ENCODE measurements at regions not wholly inside any gene's neighbourhood (a gene's known extent, or its start where the extent isn't known, plus 50 kb on each side); places are given as distances from the start of the nearest gene placed in this dataset.

DNA sequence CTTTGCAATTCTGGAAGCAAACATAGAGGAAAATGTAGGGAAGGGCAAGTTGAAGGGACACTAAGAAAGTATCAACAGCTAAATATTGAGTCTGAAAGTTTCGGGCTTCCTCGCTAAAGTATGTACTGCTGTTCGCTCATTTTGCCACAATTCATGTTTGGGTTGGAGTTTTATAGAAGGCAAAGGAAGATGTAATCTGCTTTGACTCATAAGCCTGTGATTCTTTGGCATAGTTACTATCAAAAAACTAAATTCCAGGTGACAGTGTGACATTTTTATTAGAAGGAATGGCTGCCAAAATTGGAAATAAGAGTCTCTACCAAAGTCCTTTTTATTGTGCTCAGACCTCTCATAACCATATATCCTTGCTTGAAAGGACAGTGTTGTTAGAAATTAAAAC lies 336.7 kb upstream of the ADGRL3 start:
- Histone ChIP-seq H3K4me3 (ENCODE audit: insufficient read depth, low read depth, low read length) (no peak overlapping the region), H3K27ac (ENCODE audit: insufficient read depth, low read depth, low read length, poor library complexity, severe bottlenecking) (no peak overlapping the region), H3K27me3 (ENCODE audit: control insufficient read depth, insufficient read depth, low read length, poor library complexity, severe bottlenecking) (no peaks in the 10 kb centered on the region), H3K9me3 (ENCODE audit: control insufficient read depth, low read length) (no peaks in the 10 kb centered on the region), H3K4me1 (ENCODE audit: control insufficient read depth, insufficient read depth, low read length) (no peaks in the 10 kb centered on the region), H3K36me3 (ENCODE audit: control insufficient read depth, insufficient read depth, low read length) (no peaks in the 10 kb centered on the region)
- 93 to 94% methylated on average over 3 of the region's 3 CpGs for WGBS, 2 experiments

DNA sequence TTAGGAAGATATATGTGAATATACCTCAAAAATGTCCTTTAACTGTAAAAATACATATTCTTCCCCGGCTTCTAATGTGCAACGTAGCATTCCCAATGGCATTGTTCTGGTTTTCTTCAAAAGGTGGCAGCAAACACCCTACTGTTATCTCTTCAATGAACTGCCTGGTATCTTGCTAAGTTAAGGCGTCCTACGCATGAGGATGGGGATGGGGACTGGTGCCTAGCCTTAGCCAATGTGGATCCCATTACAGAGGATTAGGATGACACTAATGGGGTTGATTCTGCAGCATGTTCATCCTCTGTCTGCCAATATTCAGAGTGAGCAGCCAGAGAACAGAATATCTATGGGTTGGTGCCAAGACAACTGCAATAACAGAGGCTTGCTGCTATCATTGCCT lies 334.9 kb upstream of the ADGRL3 start:
- 51 to 67% methylated on average over 4 of the region's 4 CpGs for WGBS, 2 experiments
- Histone ChIP-seq H3K4me3 (ENCODE audit: insufficient read depth, low read depth, low read length) (no peak overlapping the region), H3K27ac (ENCODE audit: insufficient read depth, low read depth, low read length, poor library complexity, severe bottlenecking) (no peak overlapping the region), H3K9me3 (ENCODE audit: control insufficient read depth, low read length) (no peaks in the 10 kb centered on the region), H3K36me3 (ENCODE audit: control insufficient read depth, insufficient read depth, low read length) (no peaks in the 10 kb centered on the region), H3K4me1 (ENCODE audit: control insufficient read depth, insufficient read depth, low read length) (no peaks in the 10 kb centered on the region), H3K27me3 (ENCODE audit: control insufficient read depth, insufficient read depth, low read length, poor library complexity, severe bottlenecking) (no peaks in the 10 kb centered on the region)

DNA sequence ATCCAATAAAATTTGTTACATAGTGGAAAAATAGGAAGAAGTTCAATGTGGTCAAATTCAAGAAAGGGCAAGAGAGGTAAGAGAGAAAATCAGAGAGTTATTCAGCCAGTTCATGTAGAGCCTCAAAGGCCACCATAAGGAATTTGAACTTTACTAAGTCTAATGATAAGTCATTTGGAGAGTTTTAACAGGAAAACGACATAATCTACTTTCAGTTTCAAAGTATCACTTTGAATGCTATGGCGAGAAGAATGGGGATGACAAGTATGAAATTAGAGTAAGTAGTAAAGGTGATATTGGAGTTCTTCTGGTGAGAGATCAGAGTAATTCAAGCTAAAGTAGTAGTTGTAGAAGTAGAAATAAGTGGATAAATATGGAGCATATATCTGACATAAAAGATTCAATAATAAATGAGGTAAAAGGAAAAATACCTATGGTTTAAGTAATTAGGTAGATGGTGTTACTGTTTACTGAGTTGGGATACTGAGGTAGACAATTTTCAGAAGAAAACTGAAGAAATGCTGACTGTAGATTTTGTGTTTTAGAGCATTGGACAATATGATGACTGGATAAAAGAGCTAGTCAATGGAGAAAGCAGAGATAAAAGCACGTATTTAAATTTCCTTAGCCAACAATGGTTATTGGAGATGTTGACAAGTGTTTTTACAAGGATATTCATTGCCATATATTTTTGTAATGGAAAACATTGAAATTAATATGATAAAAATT lies 331.7 kb upstream of the ADGRL3 start:
- no peaks in the 10 kb centered on the region for H3K9me3 ChIP-seq (ENCODE audit: control insufficient read depth, low read length)
- WGBS, 2 experiments: 94 to 99% methylated on average over 3 of the region's 3 CpGs
- H3K36me3 ChIP-seq (ENCODE audit: control insufficient read depth, insufficient read depth, low read length): no peaks in the 10 kb centered on the region
- no peaks in the 10 kb centered on the region for H3K27me3 ChIP-seq (ENCODE audit: control insufficient read depth, insufficient read depth, low read length, poor library complexity, severe bottlenecking)
- H3K4me1 ChIP-seq (ENCODE audit: control insufficient read depth, insufficient read depth, low read length): no peaks in the 10 kb centered on the region
- no peak overlapping the region for H3K27ac ChIP-seq (ENCODE audit: insufficient read depth, low read depth, low read length, poor library complexity, severe bottlenecking)
- H3K4me3 ChIP-seq (ENCODE audit: insufficient read depth, low read depth, low read length): no peak overlapping the region

DNA sequence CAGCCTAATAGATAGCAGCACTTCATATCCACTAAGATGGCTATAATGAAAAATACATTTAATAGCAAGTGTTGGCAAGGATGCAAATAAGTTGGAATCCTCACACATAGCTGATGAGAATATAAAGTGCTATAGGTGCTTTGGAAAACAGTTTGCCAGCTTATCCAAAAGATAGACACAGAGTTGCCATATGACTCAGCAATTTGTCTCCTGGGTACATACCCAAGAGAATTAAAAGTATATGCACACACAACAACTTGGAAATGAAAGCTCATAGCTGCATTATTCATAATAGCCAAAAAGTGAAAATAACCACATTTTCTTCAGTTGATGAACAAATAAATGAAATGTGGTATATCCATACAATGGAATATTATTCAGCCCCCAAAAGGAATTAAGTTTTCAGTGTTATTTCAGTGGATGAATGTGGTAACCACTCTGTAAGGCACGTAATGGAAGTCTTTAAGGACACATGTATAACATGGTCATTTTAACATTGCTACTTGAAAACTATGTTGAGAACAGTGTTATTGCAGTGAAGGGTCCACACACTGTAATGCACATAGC lies 320.9 kb upstream of the ADGRL3 start:
- Histone ChIP-seq H3K4me1 (ENCODE audit: control insufficient read depth, insufficient read depth, low read length) (no peaks in the 10 kb centered on the region), H3K9me3 (ENCODE audit: control insufficient read depth, low read length) (peaks cover 4% of the 10 kb centered on the region), H3K27ac (ENCODE audit: insufficient read depth, low read depth, low read length, poor library complexity, severe bottlenecking) (no peak overlapping the region), H3K27me3 (ENCODE audit: control insufficient read depth, insufficient read depth, low read length, poor library complexity, severe bottlenecking) (no peaks in the 10 kb centered on the region), H3K36me3 (ENCODE audit: control insufficient read depth, insufficient read depth, low read length) (no peaks in the 10 kb centered on the region), H3K4me3 (ENCODE audit: insufficient read depth, low read depth, low read length) (no peak overlapping the region)
- 90% methylated on average over 1 of the region's 1 CpG; no CpG with 5 or more reads in 1 of the 2 experiments for WGBS, 2 experiments

DNA sequence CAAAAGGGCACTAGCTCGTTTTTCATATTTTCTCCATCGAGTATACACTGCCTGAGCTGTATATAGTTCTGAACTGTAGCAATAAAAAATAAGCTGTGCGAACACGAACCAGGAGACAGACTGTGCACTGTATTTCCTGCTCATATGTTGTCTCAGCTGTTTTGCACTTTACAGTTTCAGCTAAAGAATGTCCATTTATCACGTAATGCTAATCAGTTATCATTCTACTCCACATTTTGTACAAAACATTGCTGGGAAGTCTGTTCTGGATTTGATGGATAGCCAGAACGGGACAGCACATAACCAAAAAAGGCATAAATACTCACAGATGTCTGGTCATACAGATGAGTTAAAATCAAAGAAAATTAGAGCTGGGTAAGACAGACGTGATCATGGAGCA lies 315.5 kb upstream of the ADGRL3 start:
- H3K27me3 ChIP-seq (ENCODE audit: control insufficient read depth, insufficient read depth, low read length, poor library complexity, severe bottlenecking): no peaks in the 10 kb centered on the region
- H3K4me1 ChIP-seq (ENCODE audit: control insufficient read depth, insufficient read depth, low read length): no peaks in the 10 kb centered on the region
- 88 to 95% methylated on average over 6 to 7 of the region's 7 CpGs for WGBS, 2 experiments
- H3K27ac ChIP-seq (ENCODE audit: insufficient read depth, low read depth, low read length, poor library complexity, severe bottlenecking): no peak overlapping the region
- no peaks in the 10 kb centered on the region for H3K36me3 ChIP-seq (ENCODE audit: control insufficient read depth, insufficient read depth, low read length)
- no peak overlapping the region for H3K4me3 ChIP-seq (ENCODE audit: insufficient read depth, low read depth, low read length)
- H3K9me3 ChIP-seq (ENCODE audit: control insufficient read depth, low read length): no peaks in the 10 kb centered on the region

DNA sequence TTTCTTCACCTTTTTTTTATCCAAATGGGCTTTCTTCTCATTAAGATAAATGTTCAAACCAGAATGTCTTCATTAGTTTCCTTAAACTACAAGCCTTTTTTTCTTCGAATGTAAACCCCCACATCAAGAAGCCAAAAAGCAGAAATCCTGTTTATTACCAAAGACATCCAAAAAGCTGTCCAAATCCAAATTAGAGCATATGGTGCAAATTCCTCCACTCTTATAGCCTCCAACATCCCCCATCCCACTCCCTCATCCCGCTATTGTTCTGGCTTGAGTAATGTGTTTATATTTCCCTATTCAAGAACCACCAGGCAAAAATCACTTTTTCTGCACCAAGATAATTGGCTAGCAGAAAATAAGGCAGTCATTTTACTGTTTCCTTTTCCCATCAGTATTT lies 315.1 kb upstream of the ADGRL3 start:
- Histone ChIP-seq H3K27ac (ENCODE audit: insufficient read depth, low read depth, low read length, poor library complexity, severe bottlenecking) (no peak overlapping the region), H3K9me3 (ENCODE audit: control insufficient read depth, low read length) (no peaks in the 10 kb centered on the region), H3K27me3 (ENCODE audit: control insufficient read depth, insufficient read depth, low read length, poor library complexity, severe bottlenecking) (no peaks in the 10 kb centered on the region), H3K36me3 (ENCODE audit: control insufficient read depth, insufficient read depth, low read length) (no peaks in the 10 kb centered on the region), H3K4me1 (ENCODE audit: control insufficient read depth, insufficient read depth, low read length) (no peaks in the 10 kb centered on the region), H3K4me3 (ENCODE audit: insufficient read depth, low read depth, low read length) (no peak overlapping the region)
- WGBS, 2 experiments: 83 to 87% methylated on average over 2 of the region's 2 CpGs

DNA sequence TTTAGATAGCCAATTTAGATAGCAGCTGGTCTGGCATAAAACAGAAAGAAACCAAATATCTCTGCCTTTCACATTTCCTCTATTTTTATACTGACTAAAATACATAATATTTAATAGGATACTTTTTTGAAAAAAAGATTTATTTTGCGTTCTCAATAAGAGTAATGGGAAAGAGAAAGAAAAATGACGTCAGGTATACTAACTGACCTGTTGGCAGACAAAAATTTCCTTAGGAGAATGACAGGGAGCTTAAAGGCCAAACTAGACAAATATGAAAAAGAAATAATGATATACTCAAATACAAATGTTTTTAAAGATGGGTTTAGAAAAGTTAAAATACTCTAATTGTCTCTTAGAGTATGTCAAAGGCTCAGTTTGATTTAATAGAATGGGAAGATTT lies 309.4 kb upstream of the ADGRL3 start:
- H3K27ac ChIP-seq (ENCODE audit: insufficient read depth, low read depth, low read length, poor library complexity, severe bottlenecking): no peak overlapping the region
- H3K4me3 ChIP-seq (ENCODE audit: insufficient read depth, low read depth, low read length): no peak overlapping the region
- no peaks in the 10 kb centered on the region for H3K4me1 ChIP-seq (ENCODE audit: control insufficient read depth, insufficient read depth, low read length)
- H3K36me3 ChIP-seq (ENCODE audit: control insufficient read depth, insufficient read depth, low read length): no peaks in the 10 kb centered on the region
- H3K27me3 ChIP-seq (ENCODE audit: control insufficient read depth, insufficient read depth, low read length, poor library complexity, severe bottlenecking): no peaks in the 10 kb centered on the region
- 85 to 97% methylated on average over 2 of the region's 2 CpGs for WGBS, 2 experiments
- H3K9me3 ChIP-seq (ENCODE audit: control insufficient read depth, low read length): no peaks in the 10 kb centered on the region

DNA sequence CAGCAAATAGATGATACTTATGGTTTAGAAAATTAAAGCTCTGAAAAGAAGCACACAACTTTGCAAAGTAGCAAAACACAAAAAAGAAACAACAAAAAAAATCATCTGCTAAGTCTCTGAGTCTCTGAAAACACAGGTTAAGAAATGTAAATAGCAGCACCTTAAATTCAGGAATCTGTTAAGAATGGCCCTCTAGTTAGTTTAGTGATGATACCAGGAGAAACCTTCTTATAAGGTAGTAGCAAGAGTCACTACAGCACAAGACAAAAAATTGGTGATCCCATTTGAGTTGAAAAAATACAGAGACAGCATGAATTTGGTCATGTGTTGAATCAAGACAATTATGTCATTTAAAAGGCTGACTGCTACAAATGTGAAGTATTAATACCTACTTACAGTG lies 308.2 kb upstream of the ADGRL3 start:
- Histone ChIP-seq H3K4me3 (ENCODE audit: insufficient read depth, low read depth, low read length) (no peak overlapping the region), H3K27ac (ENCODE audit: insufficient read depth, low read depth, low read length, poor library complexity, severe bottlenecking) (no peak overlapping the region), H3K27me3 (ENCODE audit: control insufficient read depth, insufficient read depth, low read length, poor library complexity, severe bottlenecking) (no peaks in the 10 kb centered on the region), H3K4me1 (ENCODE audit: control insufficient read depth, insufficient read depth, low read length) (no peaks in the 10 kb centered on the region), H3K9me3 (ENCODE audit: control insufficient read depth, low read length) (no peaks in the 10 kb centered on the region), H3K36me3 (ENCODE audit: control insufficient read depth, insufficient read depth, low read length) (no peaks in the 10 kb centered on the region)

DNA sequence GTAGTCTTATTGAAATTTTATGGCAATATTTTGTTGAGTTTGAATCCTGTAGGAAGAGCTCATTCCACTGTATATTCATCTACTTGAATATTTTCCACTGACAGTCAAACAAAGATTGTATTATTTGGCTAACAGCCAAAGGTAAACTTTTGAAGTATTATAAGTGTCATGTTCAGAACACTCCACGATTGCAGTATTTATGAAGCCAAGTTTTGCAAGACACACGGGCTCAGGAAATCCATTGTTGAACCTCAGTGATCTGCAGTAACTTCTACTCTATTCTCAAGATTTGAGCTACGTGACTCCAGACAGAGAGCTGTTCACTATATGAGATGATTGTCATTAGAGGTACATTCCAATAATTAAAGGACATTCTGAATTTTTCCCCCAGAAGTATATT lies 302.7 kb upstream of the ADGRL3 start:
- no peaks in the 10 kb centered on the region for H3K9me3 ChIP-seq (ENCODE audit: control insufficient read depth, low read length)
- H3K4me1 ChIP-seq (ENCODE audit: control insufficient read depth, insufficient read depth, low read length): no peaks in the 10 kb centered on the region
- no peak overlapping the region for H3K4me3 ChIP-seq (ENCODE audit: insufficient read depth, low read depth, low read length)
- H3K27ac ChIP-seq (ENCODE audit: insufficient read depth, low read depth, low read length, poor library complexity, severe bottlenecking): no peak overlapping the region
- H3K27me3 ChIP-seq (ENCODE audit: control insufficient read depth, insufficient read depth, low read length, poor library complexity, severe bottlenecking): no peaks in the 10 kb centered on the region
- WGBS, 2 experiments: 92 to 93% methylated on average over 2 to 3 of the region's 3 CpGs
- no peaks in the 10 kb centered on the region for H3K36me3 ChIP-seq (ENCODE audit: control insufficient read depth, insufficient read depth, low read length)

DNA sequence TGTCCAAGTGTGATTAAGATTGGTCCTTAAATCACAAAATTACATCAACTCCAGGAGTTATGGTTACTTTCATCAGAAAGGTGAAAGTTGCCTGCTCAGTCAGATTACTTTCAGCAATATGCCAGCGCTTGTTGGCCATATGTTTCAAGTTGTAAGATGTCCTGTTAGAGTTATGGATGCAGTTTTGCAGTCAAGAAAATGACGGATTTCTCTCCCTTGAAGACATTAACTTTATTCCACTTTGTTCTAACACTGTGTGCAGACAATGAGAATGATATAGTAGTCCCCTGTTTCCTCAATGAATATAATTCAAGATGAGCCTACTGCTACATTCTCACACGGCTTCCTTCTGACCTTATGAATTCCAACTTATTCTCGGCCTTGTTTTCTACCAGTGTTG lies 295.0 kb upstream of the ADGRL3 start:
- WGBS, 2 experiments: 95 to 98% methylated on average over 4 of the region's 4 CpGs
- Histone ChIP-seq H3K27ac (ENCODE audit: insufficient read depth, low read depth, low read length, poor library complexity, severe bottlenecking) (no peak overlapping the region), H3K4me1 (ENCODE audit: control insufficient read depth, insufficient read depth, low read length) (no peaks in the 10 kb centered on the region), H3K27me3 (ENCODE audit: control insufficient read depth, insufficient read depth, low read length, poor library complexity, severe bottlenecking) (no peaks in the 10 kb centered on the region), H3K4me3 (ENCODE audit: insufficient read depth, low read depth, low read length) (no peak overlapping the region), H3K9me3 (ENCODE audit: control insufficient read depth, low read length) (no peaks in the 10 kb centered on the region), H3K36me3 (ENCODE audit: control insufficient read depth, insufficient read depth, low read length) (no peaks in the 10 kb centered on the region)

All from ectodermal cell (in vitro differentiated cells).